ENCODE measurements at regions not wholly inside any gene's neighbourhood (a gene's known extent, or its start where the extent isn't known, plus 50 kb on each side); places are given as distances from the start of the nearest gene placed in this dataset.

- no peak for DNase-seq
These were observed 112.2 kb downstream of the TRIB2 start for GRCh38 chr2:12828980-12829379.

DNA sequence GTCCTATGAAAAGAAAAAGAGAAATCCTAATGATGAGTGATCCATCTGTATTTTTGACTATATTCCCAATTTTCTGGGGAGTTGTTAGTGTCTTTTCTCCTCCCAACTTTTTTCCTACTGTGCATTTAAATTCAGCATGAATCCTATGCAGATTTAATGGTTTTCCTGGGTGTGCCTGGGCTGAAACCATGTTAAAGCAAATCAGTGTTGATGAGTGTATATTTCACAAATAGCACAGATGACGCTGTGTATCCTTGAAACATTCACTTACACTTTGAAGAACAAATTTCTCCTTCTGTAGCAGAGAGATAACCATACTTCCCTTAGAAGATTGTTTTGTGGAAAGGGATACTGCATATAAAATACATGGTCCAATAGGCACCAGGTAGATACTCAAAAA, 114.3 kb downstream of the TRIB2 start:
- DNase-seq, result no peak

GRCh38 chr2:12834239-12834638, 117.5 kb downstream of the TRIB2 start:
- no peak for DNase-seq

DNA sequence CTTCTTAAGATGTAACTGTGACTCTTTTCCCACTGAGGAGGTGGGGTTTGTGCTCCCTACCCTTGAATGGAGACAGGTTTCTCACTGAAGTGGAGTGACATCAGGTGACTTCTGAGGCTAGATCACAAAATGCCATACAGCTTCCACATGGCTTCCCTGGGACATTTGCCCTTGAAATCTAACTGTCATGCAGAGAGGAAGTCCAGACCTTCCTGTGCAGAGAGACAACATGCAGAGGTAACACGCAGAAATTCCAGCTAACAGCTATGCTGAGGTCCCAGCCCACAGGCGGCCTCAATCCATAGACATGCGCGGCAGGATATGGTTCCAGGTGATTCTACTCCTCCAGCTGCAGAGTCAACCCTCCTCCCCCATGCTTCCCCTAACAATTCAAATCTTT, 119.0 kb downstream of the TRIB2 start:
- DNase-seq, result no peak

- no peak for DNase-seq
These were observed 122.6 kb downstream of the TRIB2 start for GRCh38 chr2:12839339-12839738.

- DNase-seq, result no peak
These were observed 124.3 kb downstream of the TRIB2 start for GRCh38 chr2:12841021-12841420.

- DNase-seq, result no peak
These were observed 126.2 kb downstream of the TRIB2 start for GRCh38 chr2:12842917-12843316.

GRCh38 chr2:12844511-12844910, 127.8 kb downstream of the TRIB2 start:
- no peak for DNase-seq

DNA sequence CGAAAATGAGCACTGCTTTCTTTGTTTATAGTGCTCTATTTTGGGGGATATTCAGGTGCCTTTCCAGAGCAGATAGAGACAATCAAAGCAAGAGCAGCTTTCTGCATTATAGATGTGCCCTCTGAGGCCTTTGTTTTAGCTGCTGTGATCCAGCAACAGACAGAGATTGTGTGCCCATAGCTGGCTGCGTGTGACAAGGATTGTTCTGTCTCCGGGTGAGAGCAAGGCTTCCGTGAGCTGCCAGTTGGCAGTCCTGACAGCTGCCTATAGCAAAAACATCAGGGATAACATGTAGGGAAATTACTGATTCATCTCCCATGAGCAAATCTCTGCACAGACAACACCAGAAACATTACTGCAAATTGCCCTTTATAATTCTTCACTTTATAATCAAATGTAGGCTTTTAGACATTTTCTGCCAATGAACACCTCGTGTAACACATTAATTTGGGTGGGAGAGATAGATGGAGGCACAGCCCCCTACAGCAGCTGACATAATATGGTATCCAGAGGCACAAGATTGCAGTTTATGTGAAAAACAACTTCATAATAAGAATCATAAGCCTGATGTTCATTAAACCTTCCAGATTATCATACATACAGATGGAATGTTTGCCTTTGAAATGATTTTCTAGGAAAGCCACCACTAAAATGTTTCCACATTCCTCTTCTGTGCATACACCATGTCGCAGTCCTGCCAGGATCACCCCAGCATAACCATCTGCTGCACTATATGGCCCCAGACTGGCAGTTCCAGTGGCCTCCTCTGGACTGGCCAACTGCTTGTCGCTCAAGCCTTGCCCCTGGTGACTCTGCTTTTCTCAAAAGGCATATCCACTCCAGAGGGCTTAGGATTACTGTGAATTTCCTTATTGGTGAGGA, 131.2 kb downstream of the TRIB2 start:
- DNase-seq, result no peak

DNA sequence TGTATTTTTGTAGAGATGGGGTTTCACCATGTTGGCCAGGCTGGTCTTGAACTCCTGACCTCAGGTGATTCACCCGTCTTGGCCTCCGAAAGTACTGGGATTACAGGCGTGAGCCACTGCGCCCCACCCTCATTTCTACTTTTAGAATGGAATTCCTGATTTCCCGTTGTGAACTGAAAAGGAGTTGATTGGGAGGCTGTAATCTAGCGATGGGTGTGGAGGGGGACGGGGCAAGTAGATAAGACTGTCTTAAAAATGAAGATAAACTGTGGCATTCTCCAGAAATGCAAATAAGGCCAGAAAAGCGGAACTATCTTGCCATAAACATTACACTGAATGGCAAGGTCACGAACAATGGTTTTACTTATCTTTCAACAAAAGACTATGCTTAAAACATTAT, 135.4 kb downstream of the TRIB2 start:
- no peak for DNase-seq

DNA sequence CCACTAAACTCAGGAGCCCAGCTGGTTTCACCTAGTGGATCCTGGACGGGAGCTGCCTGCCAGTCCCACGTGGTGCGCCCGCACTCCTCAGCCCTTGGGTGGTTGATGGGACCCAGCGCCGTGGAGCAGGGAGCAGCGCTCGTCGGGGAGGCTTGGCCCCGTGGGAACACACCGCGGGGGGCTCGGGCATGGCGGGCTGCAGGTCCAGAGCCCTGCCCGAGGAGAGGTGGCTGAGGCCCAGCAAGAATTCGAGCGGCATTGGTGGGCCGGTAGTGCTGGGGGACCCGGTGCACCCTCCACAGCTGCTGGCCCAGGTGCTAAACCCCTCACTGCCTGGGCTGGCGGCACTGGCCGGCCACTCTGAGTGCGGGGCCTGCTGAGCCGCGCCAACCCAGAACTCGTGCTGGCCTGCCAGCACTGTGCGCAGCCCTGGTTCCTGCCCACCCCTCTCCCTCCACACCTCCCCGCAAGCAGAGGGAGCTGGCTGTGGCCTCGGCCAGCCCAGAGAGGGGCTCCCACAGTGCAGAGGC, 137.3 kb downstream of the TRIB2 start:
- no peak for DNase-seq

DNA sequence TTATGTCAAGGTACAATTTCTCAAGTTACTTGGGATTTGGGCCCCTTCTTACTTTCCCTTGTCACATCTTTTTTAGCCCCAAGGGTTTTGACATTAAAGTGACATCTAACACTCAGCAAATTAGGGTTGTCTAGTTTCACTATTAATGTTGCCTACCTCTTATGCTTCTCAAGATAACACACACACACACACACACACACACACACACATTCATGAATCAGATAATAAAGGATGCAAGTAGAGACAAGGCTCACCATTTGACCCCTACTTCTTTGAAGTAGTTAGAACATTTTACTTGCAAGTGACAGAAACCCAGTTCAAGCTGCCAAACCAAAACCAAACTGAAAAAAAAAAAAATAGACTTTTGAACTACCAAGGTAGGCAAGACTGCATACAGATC, 138.8 kb downstream of the TRIB2 start:
- no peak for DNase-seq

DNA sequence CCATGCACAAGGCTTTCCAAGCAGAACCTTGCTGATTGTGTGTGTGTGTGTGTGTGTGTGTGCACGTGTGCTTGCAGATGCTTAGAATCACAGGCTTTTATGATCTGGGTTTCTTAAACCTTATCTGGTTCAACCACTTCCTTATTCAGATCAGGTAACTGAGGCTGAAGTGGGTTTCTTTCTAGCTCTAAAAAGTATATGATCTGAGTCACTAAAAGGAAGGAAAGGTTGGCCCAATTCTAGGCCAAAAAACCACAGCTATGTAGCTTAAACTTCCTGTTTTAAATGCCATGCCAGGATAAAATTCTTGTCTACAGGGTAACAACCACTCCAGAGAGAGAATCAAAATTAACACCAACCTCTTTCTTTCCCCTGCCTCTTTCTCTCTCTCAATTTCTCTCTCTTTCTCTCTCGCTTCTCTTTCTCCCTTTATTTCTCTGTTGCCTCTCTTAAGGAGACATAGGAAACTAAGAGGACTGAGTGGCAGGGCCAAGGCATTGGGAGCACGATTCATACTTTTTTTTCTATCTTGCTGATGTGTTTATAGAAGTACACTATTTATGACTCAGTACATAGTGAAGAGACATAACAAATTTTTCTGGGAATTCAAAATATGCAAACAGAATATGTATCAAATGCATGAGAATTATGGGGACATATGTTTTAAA, 140.3 kb downstream of the TRIB2 start:
- no peak for DNase-seq

DNA sequence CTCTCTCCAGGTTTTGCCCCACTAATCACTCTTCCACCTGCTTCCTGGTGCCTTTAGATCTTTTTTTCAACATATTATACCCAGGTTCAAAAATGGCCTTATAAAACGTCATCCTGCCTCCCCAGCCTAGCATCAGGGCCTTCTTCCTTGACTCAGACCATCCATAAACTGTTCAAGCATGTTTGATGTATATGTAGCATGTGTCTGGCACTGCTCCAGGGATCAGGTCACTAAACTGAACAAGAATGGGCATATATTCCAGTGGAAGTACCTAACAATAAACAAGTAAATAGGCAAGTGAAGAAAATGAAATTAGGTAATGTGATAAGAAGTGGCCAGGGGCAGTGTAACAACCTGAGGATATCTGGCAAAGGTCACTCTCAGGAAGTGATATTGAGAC, 141.2 kb downstream of the TRIB2 start:
- DNase-seq, result no peak

DNA sequence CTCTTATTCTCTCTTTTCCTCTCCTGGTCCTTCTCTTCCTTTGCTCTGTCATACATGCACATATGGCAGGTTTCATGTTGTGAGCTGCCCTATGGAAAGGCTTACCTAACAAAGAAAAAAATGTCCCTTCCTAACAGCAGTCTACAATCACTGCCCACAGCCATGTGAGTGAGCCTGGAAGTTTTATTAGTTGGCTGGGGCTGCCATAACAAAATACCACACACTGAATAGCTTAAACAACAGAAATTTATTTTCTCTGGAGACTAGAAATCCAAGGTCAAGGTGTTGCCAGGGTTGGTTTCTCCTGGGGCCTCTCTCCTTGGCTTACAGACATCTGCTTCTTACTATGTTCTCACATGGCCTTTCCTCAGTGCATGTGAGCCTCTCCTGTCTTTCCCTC, 142.1 kb downstream of the TRIB2 start:
- DNase-seq, result no peak

DNA sequence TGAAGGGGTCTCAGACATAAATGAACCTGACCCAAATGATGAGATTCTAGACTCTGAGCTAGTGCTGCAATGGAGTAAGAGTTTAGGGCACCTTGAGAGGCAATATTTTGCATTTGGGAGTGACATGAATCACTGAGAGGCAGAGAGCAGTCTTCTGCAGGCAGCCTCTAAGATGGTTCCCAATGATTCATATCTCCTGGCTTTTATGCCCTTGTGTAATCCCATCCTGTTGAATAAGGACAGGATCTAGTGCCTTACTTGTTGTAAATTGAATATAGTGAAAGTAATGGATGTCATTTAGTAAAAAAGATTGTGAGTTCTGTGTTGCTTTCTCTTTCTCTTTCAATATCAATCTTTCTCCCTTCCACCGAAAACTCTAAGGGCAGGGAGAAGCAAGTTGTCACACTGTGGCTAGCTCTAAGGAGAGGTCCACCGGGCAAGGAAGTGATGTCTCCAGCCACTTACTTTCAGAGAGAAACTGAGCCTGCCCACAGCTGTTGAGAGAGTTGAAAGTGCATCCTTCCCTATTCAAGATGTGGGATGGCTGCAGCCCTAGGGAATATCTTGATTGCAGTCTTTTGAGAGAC, 144.7 kb downstream of the TRIB2 start:
- no peak for DNase-seq

DNA sequence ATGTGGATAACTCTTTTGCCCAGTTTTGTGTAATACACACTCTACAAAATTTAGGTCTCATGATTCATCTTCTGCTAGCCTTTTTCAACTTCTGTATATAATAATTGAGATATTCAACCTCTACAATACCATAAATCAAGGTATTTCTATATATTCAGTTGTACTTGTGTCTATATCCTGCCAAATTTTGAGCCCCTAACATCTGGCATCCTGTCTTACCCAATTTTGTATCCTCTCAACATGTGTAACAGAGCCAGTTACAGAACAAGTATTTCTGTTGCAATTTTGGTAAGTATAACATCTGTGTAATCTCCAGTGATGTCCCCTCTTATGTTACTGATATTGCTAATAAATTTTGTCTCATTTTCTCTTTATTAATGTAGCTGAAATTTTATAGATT, 145.8 kb downstream of the TRIB2 start:
- no peak for DNase-seq

- DNase-seq, result no peak
These were observed 147.2 kb downstream of the TRIB2 start for GRCh38 chr2:12863937-12864336.

GRCh38 chr2:12867631-12868287, 151.0 kb downstream of the TRIB2 start:
- DNase-seq, result no peak

GRCh38 chr2:12870692-12871091, 154.0 kb downstream of the TRIB2 start:
- no peak for DNase-seq

GRCh38 chr2:12871694-12872315, 155.1 kb downstream of the TRIB2 start:
- no peak for DNase-seq

DNA sequence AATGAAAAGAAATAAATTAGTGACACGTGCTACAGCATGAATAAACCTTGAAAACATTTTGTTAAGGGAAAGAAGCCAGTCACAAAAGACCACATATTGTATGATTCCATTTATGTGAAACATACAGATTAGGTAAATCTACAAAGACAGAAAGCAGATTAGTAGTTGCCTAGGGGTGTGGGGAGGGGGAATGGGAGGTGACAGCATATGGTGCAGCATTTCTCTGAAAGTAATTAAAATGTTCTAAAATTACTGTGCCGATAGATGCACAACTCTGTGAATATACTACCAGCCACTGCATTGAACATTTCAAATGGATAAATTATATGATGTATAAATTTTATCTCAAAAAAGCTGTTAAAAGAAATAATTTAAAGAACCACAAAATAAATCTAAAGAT, 161.0 kb downstream of the TRIB2 start:
- DNase-seq, result no peak

DNA sequence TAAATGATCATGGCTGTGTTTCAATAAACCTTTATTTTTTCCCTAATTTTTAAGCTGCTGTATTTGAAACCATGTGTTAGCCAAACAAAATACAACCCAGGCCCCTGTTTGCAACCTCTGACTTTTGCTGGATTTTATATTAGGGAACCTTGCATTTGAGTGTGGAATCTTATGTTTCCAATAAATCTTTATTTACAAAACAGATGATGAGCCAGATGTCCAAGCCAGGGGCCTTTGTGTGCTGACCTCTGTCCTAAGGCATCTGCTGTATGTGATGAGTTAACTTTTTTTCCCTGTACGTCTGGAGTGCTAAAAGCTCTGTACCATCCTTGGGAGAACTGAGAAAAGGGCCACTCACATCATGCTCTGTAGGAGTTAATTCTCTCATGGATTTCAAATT, 162.9 kb downstream of the TRIB2 start:
- no peak for DNase-seq
